H1 (cell line): ENCODE measurements at regions not wholly inside any gene's neighbourhood (a gene's known extent, or its start where the extent isn't known, plus 50 kb on each side); places are given as distances from the start of the nearest gene placed in this dataset.

ENCODE experiments used
- CTCF ChIA-PET: fragments of 300-600 bp; sonication (Branson Sonifier 250); formaldehyde crosslinking; loops from one replicate; lab custom pipeline; 2021; ENCODE audit not compliant: partially characterized antibody; lab: Charles Lee
- POLR2A ChIA-PET: fragments of 300-600 bp; sonication (Branson Sonifier 250); formaldehyde crosslinking; loops from one replicate; lab custom pipeline; 2021; ENCODE audit warnings: inconsistent platforms; ENCODE audit not compliant: partially characterized antibody; lab: Charles Lee
- DNase-seq, 2 experiments: peaks; one replicate each; pipeline versions ENCODE4 v3.0.0 to v3.0.0-alpha.2; 2010 to 2022; ENCODE audit warnings: low spot score in 2 of 2, low read depth in 1 of 2, mixed read lengths in 1 of 2
- FAIRE-seq: peaks from 2 replicates; lab custom pipeline; 2011; peaks lifted over from hg19 to GRCh38; lab: Jason Lieb, UNC
- H2AFZ ChIP-seq: 2 replicates; pipeline ENCODE4 v1.8.1; 2012; ENCODE audit warnings: low read length, inconsistent platforms
- H2AK5ac ChIP-seq: 2 replicates; pipeline ENCODE4 v1.6.1; 2013; ENCODE audit warnings: low read depth, low read length
- H2BK120ac ChIP-seq: replicated peaks from 2 replicates; pipeline ENCODE3; 2013; ENCODE audit warnings: low read depth, low read length, inconsistent platforms
- H2BK12ac ChIP-seq: 2 replicates; pipeline ENCODE4 v1.6.1; 2013; ENCODE audit warnings: low read depth, low read length
- H2BK15ac ChIP-seq: 2 replicates; pipeline ENCODE4 v1.6.1; 2013; ENCODE audit warnings: low read length
- H2BK20ac ChIP-seq: 2 replicates; pipeline ENCODE4 v1.6.1; 2013; ENCODE audit warnings: low read length
- H2BK5ac ChIP-seq: 2 replicates; pipeline ENCODE4 v1.6.1; 2013; ENCODE audit warnings: low read depth, low read length
- H3K14ac ChIP-seq: 2 replicates; pipeline ENCODE4 v1.6.1; 2013; ENCODE audit warnings: inconsistent platforms; ENCODE audit not compliant: insufficient read length
- H3K18ac ChIP-seq: 2 replicates; pipeline ENCODE4 v1.6.1; 2013; ENCODE audit warnings: low read length; ENCODE audit errors: extremely low read depth
- H3K23ac ChIP-seq: 2 replicates; pipeline ENCODE4 v1.6.1; 2013; ENCODE audit warnings: inconsistent platforms; ENCODE audit not compliant: insufficient read length
- H3K23me2 ChIP-seq: 2 replicates; pipeline ENCODE4 v1.6.1; 2013; ENCODE audit warnings: low read depth, low read length
- H3K27ac ChIP-seq: 2 replicates; pipeline ENCODE4 v1.6.1; 2011; ENCODE audit warnings: low read depth, low read length, inconsistent platforms
- H3K27me3 ChIP-seq, 4 experiments: replicated peaks in 1 of 4; 1 replicate in 1 of 4; 2 replicates in 3 of 4; pipeline versions ENCODE4 v1.6.1 to v1.8.1; 2011 to 2013; ENCODE audit warnings: low read length in 3 of 4, mild to moderate bottlenecking in 3 of 4, inconsistent platforms in 2 of 4, mixed read lengths in 2 of 4, moderate library complexity in 1 of 4; ENCODE audit not compliant: control insufficient read depth in 3 of 4, insufficient read depth in 3 of 4; ENCODE audit errors: extremely low read depth in 1 of 4
- H3K36me3 ChIP-seq, 4 experiments: 2 replicates each; pipeline versions ENCODE4 v1.6.1 to v1.8.1; 2011 to 2013; ENCODE audit warnings: mild to moderate bottlenecking in 4 of 4, low read length in 3 of 4, moderate library complexity in 2 of 4, control low read depth in 1 of 4, inconsistent platforms in 1 of 4; ENCODE audit not compliant: insufficient read depth in 4 of 4, control insufficient read depth in 2 of 4
- H3K4ac ChIP-seq: replicated peaks from 2 replicates; pipeline ENCODE3; 2013; ENCODE audit warnings: low read length, low read depth, mixed read lengths, inconsistent platforms; ENCODE audit not compliant: insufficient read length
- H3K4me1 ChIP-seq, 4 experiments: replicated peaks in 1 of 4; 1 replicate in 1 of 4; 2 replicates in 3 of 4; pipeline versions ENCODE4 v1.6.1 to v1.8.1; 2011 to 2013; ENCODE audit warnings: low read length in 3 of 4, inconsistent platforms in 2 of 4, mixed read lengths in 1 of 4; ENCODE audit not compliant: insufficient read depth in 4 of 4, control insufficient read depth in 3 of 4
- H3K4me2 ChIP-seq, 2 experiments: 2 replicates each; pipeline versions ENCODE4 v1.6.1 to v1.8.1; 2011 to 2013; ENCODE audit warnings: low read depth in 2 of 2, low read length in 2 of 2, control low read depth in 1 of 2, inconsistent platforms in 1 of 2, mild to moderate bottlenecking in 1 of 2; ENCODE audit not compliant: insufficient read depth in 1 of 2
- H3K4me3 ChIP-seq, 4 experiments: fragments of 200-600, 300-600 bp in 1 of 4; sonication (generic), shearing (Covaris generic), sonication (Bioruptor Twin) in 1 of 4; 2 replicates each; pipeline versions ENCODE4 v1.5.1 to v1.8.1; 2011 to 2016; ENCODE audit warnings: low read length in 4 of 4, low read depth in 3 of 4, control low read depth in 2 of 4, inconsistent platforms in 2 of 4, mild to moderate bottlenecking in 2 of 4, mixed read lengths in 1 of 4, moderate library complexity in 1 of 4; ENCODE audit not compliant: insufficient read depth in 2 of 4; ENCODE audit errors: extremely low read depth in 1 of 4
- H3K56ac ChIP-seq: replicated peaks from 2 replicates; pipeline ENCODE3; 2013; ENCODE audit warnings: low read depth, mild to moderate bottlenecking, mixed read lengths, low read length, inconsistent platforms; ENCODE audit not compliant: insufficient read length
- H3K79me1 ChIP-seq: 2 replicates; pipeline ENCODE4 v1.6.1; 2013; ENCODE audit warnings: low read depth, low read length, control low read depth
- H3K79me2 ChIP-seq, 2 experiments: 2 replicates each; pipeline versions ENCODE4 v1.6.1 to v1.8.1; 2012 to 2013; ENCODE audit warnings: low read length in 2 of 2, mild to moderate bottlenecking in 2 of 2, inconsistent platforms in 1 of 2; ENCODE audit not compliant: insufficient read depth in 2 of 2, control insufficient read depth in 1 of 2
- H3K9ac ChIP-seq, 4 experiments: replicated peaks in 1 of 4; 1 replicate in 1 of 4; 2 replicates in 3 of 4; pipeline versions ENCODE4 v1.6.1 to v1.8.1; 2011 to 2013; ENCODE audit warnings: low read depth in 3 of 4, low read length in 3 of 4, control low read depth in 2 of 4, mild to moderate bottlenecking in 2 of 4, moderate library complexity in 2 of 4, inconsistent platforms in 1 of 4; ENCODE audit errors: extremely low read depth in 1 of 4
- H3K9me3 ChIP-seq, 2 experiments: 2 replicates each; pipeline versions ENCODE4 v1.6.1 to v1.8.1; 2012 to 2013; ENCODE audit warnings: mild to moderate bottlenecking in 2 of 2, moderate library complexity in 2 of 2, control low read depth in 1 of 2, inconsistent platforms in 1 of 2, low read depth in 1 of 2, low read length in 1 of 2, mixed read lengths in 1 of 2; ENCODE audit not compliant: insufficient read depth in 2 of 2
- H4K20me1 ChIP-seq, 2 experiments: replicated peaks in 1 of 2; 2 replicates each; pipeline versions ENCODE3 to v1.8.1; 2011 to 2013; ENCODE audit warnings: inconsistent platforms in 2 of 2, low read length in 2 of 2, mild to moderate bottlenecking in 1 of 2; ENCODE audit not compliant: insufficient read depth in 2 of 2, control insufficient read depth in 1 of 2
- H4K5ac ChIP-seq: 2 replicates; pipeline ENCODE4 v1.6.1; 2013; ENCODE audit warnings: low read length, low read depth, mixed read lengths, inconsistent platforms; ENCODE audit not compliant: insufficient read length
- H4K8ac ChIP-seq: 2 replicates; pipeline ENCODE4 v1.8.0; 2013; ENCODE audit warnings: mild to moderate bottlenecking, moderate library complexity, low read length, inconsistent platforms; ENCODE audit not compliant: insufficient read depth; ENCODE audit errors: extremely low read depth
- H4K91ac ChIP-seq: replicated peaks from 2 replicates; pipeline ENCODE3; 2013; ENCODE audit warnings: low read length, mixed read lengths, inconsistent platforms; ENCODE audit not compliant: insufficient read length
- CBX5 ChIP-seq: fragments of 300-800, 300-1000 bp; sonication (generic); IDR thresholded peaks from 2 replicates; pipeline ENCODE4 v1.7.1; 2016; ENCODE audit warnings: antibody characterized with exemption, low read length, low read depth
- CBX8 ChIP-seq: fragments of 300-800, 300-1000 bp; sonication (generic); IDR thresholded peaks from 2 replicates; pipeline ENCODE4 v1.7.1; 2016; ENCODE audit warnings: low read depth, low read length, borderline replicate concordance
- E2F6 ChIP-seq: IDR thresholded peaks from 2 replicates; pipeline ENCODE4 v1.6.1; 2012; ENCODE audit warnings: inconsistent platforms
- EP300 ChIP-seq, 2 experiments: IDR thresholded peaks; 1 replicate in 1 of 2; 2 replicates in 1 of 2; pipeline ENCODE4 v1.6.1; 2011 to 2012; ENCODE audit warnings: low read depth in 2 of 2, low read length in 2 of 2, mild to moderate bottlenecking in 2 of 2, borderline replicate concordance in 1 of 2, inconsistent platforms in 1 of 2, moderate library complexity in 1 of 2
- EZH2 ChIP-seq: fragments of 200-600 bp; sonication (generic); IDR thresholded peaks from 2 replicates; pipeline ENCODE4 v1.7.1; 2012; ENCODE audit warnings: low read depth, mild to moderate bottlenecking, moderate library complexity, low read length, inconsistent platforms; ENCODE audit not compliant: severe bottlenecking
- GTF2F1 ChIP-seq: IDR thresholded peaks from 2 replicates; pipeline ENCODE4 v1.6.1; 2012; ENCODE audit warnings: low read depth, low read length, improper control_type of control experiment, borderline replicate concordance
- KDM1A ChIP-seq: fragments of 200-600, 300-600 bp; sonication (generic); IDR thresholded peaks from 2 replicates; pipeline ENCODE4 v1.7.1; 2016; ENCODE audit warnings: mild to moderate bottlenecking, low read length, borderline replicate concordance
- KDM4A ChIP-seq: IDR thresholded peaks from one replicate; pipeline ENCODE4 v1.7.1; 2012; ENCODE audit warnings: low read depth, mild to moderate bottlenecking, moderate library complexity, low read length, inconsistent platforms; ENCODE audit not compliant: severe bottlenecking
- POLR2AphosphoS5 ChIP-seq: IDR thresholded peaks from 2 replicates; pipeline ENCODE4 v1.6.1; 2011; ENCODE audit warnings: low read depth, low read length
- SAP30 ChIP-seq: fragments of 300-600 bp; sonication (generic); IDR thresholded peaks from 2 replicates; pipeline ENCODE4 v1.7.1; 2012; ENCODE audit warnings: low read length, moderate library complexity, mild to moderate bottlenecking, inconsistent platforms; ENCODE audit not compliant: insufficient read depth, insufficient replicate concordance
- SP1 ChIP-seq: IDR thresholded peaks from 2 replicates; pipeline ENCODE4 v1.6.1; 2011; ENCODE audit warnings: low read depth, low read length
- SP4 ChIP-seq: IDR thresholded peaks from 2 replicates; pipeline ENCODE4 v1.6.1; 2012; ENCODE audit warnings: low read length, inconsistent platforms
- YY1 ChIP-seq: IDR thresholded peaks from 2 replicates; pipeline ENCODE4 v1.6.1; 2011; ENCODE audit warnings: low read depth, mild to moderate bottlenecking, low read length
- WGBS, 2 experiments: shearing (Covaris generic) in 1 of 2; methylation state at CpG; one replicate each; pipeline versions ENCODE4 v1.1.6 to v1.1.7; 2013 to 2015; ENCODE audit warnings: low lambda C conversion rate in 2 of 2, mixed read lengths in 2 of 2, inconsistent platforms in 1 of 2, low coverage in 1 of 2, missing lambda C conversion rate in 1 of 2; ENCODE audit not compliant: insufficient replicate concordance in 2 of 2, insufficient coverage in 1 of 2, insufficient read length in 1 of 2; ENCODE audit errors: extremely low coverage in 1 of 2, missing lambda C conversion rate in 1 of 2; 5-methylcytosine and 5-hydroxymethylcytosine counted together

- DNase-seq (no peak), FAIRE-seq (no peak)
- no peak overlapping the region for H2BK15ac ChIP-seq
- ChIA-PET POLR2A (interaction anchor here (0.6 to 0.9 kb wide), 2 partner anchors 10 to 86 kb away, joined by 3 read pairs; no protein-coding TSS in a partner anchor), CTCF (interaction anchor here (0.6 to 6.9 kb wide), 6 partner anchors 10 to 442 kb away, joined by 3 to 74 read pairs (median 10); no protein-coding TSS in a partner anchor)
- H4K20me1 ChIP-seq = no peaks in the 10 kb centered on the region
- H3K56ac ChIP-seq = no peak overlapping the region
- H3K23me2 ChIP-seq = no peaks in the 10 kb centered on the region
- no peak overlapping the region for H3K14ac ChIP-seq
- H2AK5ac ChIP-seq = no peak overlapping the region
- H3K27ac ChIP-seq = no peak overlapping the region
- no peak overlapping the region for H3K4ac ChIP-seq
- H2BK120ac ChIP-seq = no peak overlapping the region
- H3K79me2 ChIP-seq = no peaks in the 10 kb centered on the region
- 84% methylated on average over 3 of the region's 3 CpGs; no CpG with 5 or more reads in 1 of the 2 experiments for WGBS, 2 experiments
- H2BK12ac ChIP-seq = no peak overlapping the region
- H3K27me3 ChIP-seq = peaks cover 0 to 5% (median 0%) of the 10 kb centered on the region in 4 experiments; a peak in 1 of 7 replicates
- no peak overlapping the region for H4K91ac ChIP-seq
- no peak overlapping the region for H2BK5ac ChIP-seq
- peaks cover 0 to 4% (median 0%) of the 10 kb centered on the region in 4 experiments; a peak in 1 of 7 replicates for H3K4me1 ChIP-seq
- H3K23ac ChIP-seq = no peak overlapping the region
- H3K79me1 ChIP-seq = no peaks in the 10 kb centered on the region
- H4K5ac ChIP-seq = no peak overlapping the region
- no peak overlapping the region for H3K9ac ChIP-seq
- no peak overlapping the region for H2BK20ac ChIP-seq
- H3K4me2 ChIP-seq = no peak overlapping the region
- H2AFZ ChIP-seq = no peak overlapping the region
- H4K8ac ChIP-seq = no peak overlapping the region
- no peak overlapping the region for H3K18ac ChIP-seq
- no peak overlapping the region for H3K4me3 ChIP-seq
- no peaks in the 10 kb centered on the region for H3K36me3 ChIP-seq
- H3K9me3 ChIP-seq = peaks cover 2 to 3% of the 10 kb centered on the region in 2 experiments; a peak in 2 of 4 replicates
- TF ChIP-seq KDM4A (no peak), KDM1A (no peak), SP1 (no peak), EP300 (IDR thresholded peaks at IDR 0.05; ENCODE audit: borderline replicate concordance in 1 of 2, low read depth in 2 of 2, low read length in 2 of 2) (no peak), YY1 (no peak), E2F6 (no peak), POLR2AphosphoS5 (no peak), GTF2F1 (no peak), EZH2 (no peak), SAP30 (no peak), CBX8 (no peak), CBX5 (no peak), SP4 (no peak)
Observed at GRCh38 chr20:56993020-56993559, 273.4 kb downstream of the BMP7 start.
